Transverse colon (tissue), 4 donors: ENCODE measurements at regions not wholly inside any gene's neighbourhood (a gene's known extent, or its start where the extent isn't known, plus 50 kb on each side); places are given as distances from the start of the nearest gene placed in this dataset.

Experiments used
- DNase-seq: peaks from one replicate; pipeline ENCODE4 v3.0.0-alpha.2; 2019
- H3K27ac ChIP-seq, 4 donors: fragments of 200-600 bp; sonication (generic); 2 replicates each; pipeline ENCODE4 v1.5.1; 2016 to 2018; ENCODE audit warnings: inconsistent platforms in 4 of 4
- H3K27me3 ChIP-seq: fragments of 200-600 bp; sonication (generic); 2 replicates; pipeline ENCODE4 v1.5.1; 2017; ENCODE audit warnings: inconsistent platforms
- H3K36me3 ChIP-seq, 4 donors: fragments of 200-600 bp; sonication (generic); 2 replicates each; pipeline ENCODE4 v1.5.1; 2017 to 2019; ENCODE audit warnings: inconsistent platforms in 4 of 4
- H3K4me1 ChIP-seq, 4 donors: fragments of 200-600 bp; sonication (generic); 2 replicates each; pipeline ENCODE4 v1.5.1; 2017 to 2020; ENCODE audit warnings: inconsistent platforms in 4 of 4
- H3K4me3 ChIP-seq, 4 donors: fragments of 200-600 bp; sonication (generic); 1 replicate in 1 of 4; 2 replicates in 3 of 4; pipeline versions ENCODE4 v1.5.1 to v1.6.1; 2017 to 2019; ENCODE audit warnings: inconsistent platforms in 4 of 4
- H3K9me3 ChIP-seq, 2 donors: fragments of 200-600 bp; sonication (generic); 2 replicates each; pipeline ENCODE4 v1.5.1; 2017 to 2019; ENCODE audit warnings: inconsistent platforms in 2 of 2
- EP300 ChIP-seq: sonication (generic); formaldehyde crosslinking; IDR thresholded peaks from one replicate; pipeline ENCODE4 v1.6.1; 2017; ENCODE audit warnings: antibody characterized with exemption, low read depth
- POLR2A ChIP-seq: fragments of 450-650 bp; IDR thresholded peaks from one replicate; pipeline ENCODE4 v1.6.1; 2016; ENCODE audit warnings: antibody characterized with exemption, mild to moderate bottlenecking, moderate library complexity
- POLR2AphosphoS5 ChIP-seq, 3 donors: sonication (generic); formaldehyde crosslinking; IDR thresholded peaks; one replicate each; pipeline ENCODE4 v1.6.1; 2016; ENCODE audit warnings: antibody characterized with exemption in 3 of 3
- WGBS, 2 donors: methylation state at CpG; one replicate each; pipeline ENCODE4 v1.1.5; 2018; ENCODE audit warnings: low coverage in 1 of 2; 5-methylcytosine and 5-hydroxymethylcytosine counted together
- in situ Hi-C, 4 donors: fragments of 200-750 bp; cut with MboI; loops; one replicate each; pipeline versions ENCODE4 v1.15.0 to v1.15.1; 2017; ENCODE audit warnings: low sequenced_read_pairs in 3 of 4, low pct_ligation_motif_present in 1 of 4, low pct_unique_long_range_greater_than_20kb in 1 of 4
- intact Hi-C: fragments of 100-400 bp; cut with DNase I; formaldehyde crosslinking; loops from one replicate; pipeline ENCODE4 v1.15.1; 2023; ENCODE audit warnings: low total_unique reads
- TF ChIP-seq, protein P1 (sequence below), 5 experiments: fragments of 200-600 bp in 3 of 5; fragments of 450-650 bp in 2 of 5; sonication (generic) in 3 of 5; IDR thresholded peaks; 1 replicate in 2 of 5; 2 replicates in 3 of 5; pipeline ENCODE4 v1.5.1; 2016 to 2017; ENCODE audit warnings: antibody characterized with exemption in 5 of 5, inconsistent platforms in 3 of 5, mild to moderate bottlenecking in 2 of 5, moderate library complexity in 1 of 5

GRCh38 chr2:183623227-183623626, 499.0 kb downstream of the NUP35 start:
- 71 to 82% methylated on average over 1 of the region's 1 CpG for WGBS, 2 donors
- no peak for DNase-seq

DNA sequence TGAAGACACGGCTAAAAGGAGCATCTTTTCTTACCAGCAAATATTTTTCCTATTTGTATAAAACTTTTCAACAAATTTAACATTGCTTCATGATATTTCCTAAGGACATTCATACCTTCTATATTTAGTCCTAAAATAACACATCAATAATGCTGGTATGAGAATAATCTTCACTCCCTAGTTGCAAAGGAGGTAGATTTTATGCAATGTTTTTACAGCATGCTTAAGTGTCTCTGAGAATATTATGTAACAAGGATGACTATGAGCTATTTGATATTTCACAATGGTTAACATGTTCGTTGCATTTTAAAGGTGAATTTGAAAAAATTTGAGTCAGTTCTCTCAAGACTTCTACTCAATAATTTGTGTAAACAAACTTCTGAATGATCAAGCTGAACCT, 506.7 kb downstream of the NUP35 start:
- in situ Hi-C loops = no loop called here
- TF ChIP-seq EP300 (no peak), POLR2A (no peak), POLR2AphosphoS5 (IDR thresholded peaks at IDR 0.05) (no peak)
- TF ChIP-seq, protein P1, sequence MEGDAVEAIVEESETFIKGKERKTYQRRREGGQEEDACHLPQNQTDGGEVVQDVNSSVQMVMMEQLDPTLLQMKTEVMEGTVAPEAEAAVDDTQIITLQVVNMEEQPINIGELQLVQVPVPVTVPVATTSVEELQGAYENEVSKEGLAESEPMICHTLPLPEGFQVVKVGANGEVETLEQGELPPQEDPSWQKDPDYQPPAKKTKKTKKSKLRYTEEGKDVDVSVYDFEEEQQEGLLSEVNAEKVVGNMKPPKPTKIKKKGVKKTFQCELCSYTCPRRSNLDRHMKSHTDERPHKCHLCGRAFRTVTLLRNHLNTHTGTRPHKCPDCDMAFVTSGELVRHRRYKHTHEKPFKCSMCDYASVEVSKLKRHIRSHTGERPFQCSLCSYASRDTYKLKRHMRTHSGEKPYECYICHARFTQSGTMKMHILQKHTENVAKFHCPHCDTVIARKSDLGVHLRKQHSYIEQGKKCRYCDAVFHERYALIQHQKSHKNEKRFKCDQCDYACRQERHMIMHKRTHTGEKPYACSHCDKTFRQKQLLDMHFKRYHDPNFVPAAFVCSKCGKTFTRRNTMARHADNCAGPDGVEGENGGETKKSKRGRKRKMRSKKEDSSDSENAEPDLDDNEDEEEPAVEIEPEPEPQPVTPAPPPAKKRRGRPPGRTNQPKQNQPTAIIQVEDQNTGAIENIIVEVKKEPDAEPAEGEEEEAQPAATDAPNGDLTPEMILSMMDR (IDR thresholded peaks at IDR 0.05) = no peak
- 57 to 67% methylated on average over 2 of the region's 2 CpGs for WGBS, 2 donors

More at GRCh38 chr2:183623227-183623626, 499.0 kb downstream of the NUP35 start:
- H3K4me1 ChIP-seq = no peaks in the 10 kb centered on the region
- intact Hi-C loops (no loop called here), in situ Hi-C loops (no loop called here)
- H3K27me3 ChIP-seq = no peaks in the 10 kb centered on the region
- no peak for TF ChIP-seq POLR2A
- H3K27ac ChIP-seq = no peak overlapping the region
- H3K4me3 ChIP-seq = no peak overlapping the region
- H3K9me3 ChIP-seq = no peaks in the 10 kb centered on the region
- H3K36me3 ChIP-seq = no peaks in the 10 kb centered on the region

GRCh38 chr2:183656121-183656520, 531.9 kb downstream of the NUP35 start:
- no peaks in the 10 kb centered on the region for H3K4me1 ChIP-seq
- TF ChIP-seq EP300 (no peak), POLR2AphosphoS5 (IDR thresholded peaks at IDR 0.05) (no peak), POLR2A (no peak)
- TF ChIP-seq, protein P1 (IDR thresholded peaks at IDR 0.05) = no peak
- intact Hi-C loops = no loop called here
- in situ Hi-C loops = no loop called here
- no peak overlapping the region for H3K4me3 ChIP-seq
- no peaks in the 10 kb centered on the region for H3K9me3 ChIP-seq
- DNase-seq = no peak
- no peak overlapping the region for H3K27ac ChIP-seq
- WGBS, 2 donors = 50 to 68% methylated on average over 1 of the region's 1 CpG
- no peaks in the 10 kb centered on the region for H3K36me3 ChIP-seq
- no peaks in the 10 kb centered on the region for H3K27me3 ChIP-seq

More for the DNA sequence above, 506.7 kb downstream of the NUP35 start:
- Histone ChIP-seq H3K4me3 (no peak overlapping the region), H3K27ac (no peak overlapping the region), H3K27me3 (no peaks in the 10 kb centered on the region), H3K9me3 (no peaks in the 10 kb centered on the region), H3K36me3 (no peaks in the 10 kb centered on the region), H3K4me1 (no peaks in the 10 kb centered on the region)
- no peak for DNase-seq
- intact Hi-C loops = no loop called here

- 31 to 35% methylated on average over 3 of the region's 3 CpGs for WGBS, 2 donors
- Histone ChIP-seq H3K4me3 (no peak overlapping the region), H3K27ac (no peak overlapping the region), H3K27me3 (no peaks in the 10 kb centered on the region), H3K4me1 (peaks cover 0 to 8% (median 0%) of the 10 kb centered on the region in 4 donors), H3K36me3 (no peaks in the 10 kb centered on the region), H3K9me3 (no peaks in the 10 kb centered on the region)
- in situ Hi-C loops (no loop called here), intact Hi-C loops (no loop called here)
- DNase-seq = peak; percentile 7
- TF ChIP-seq, protein P1 (IDR thresholded peaks at IDR 0.05) = no peak
- TF ChIP-seq POLR2AphosphoS5 (IDR thresholded peaks at IDR 0.05) (no peak), EP300 (no peak), POLR2A (no peak)
Observed at GRCh38 chr2:183665425-183665824, 541.2 kb downstream of the NUP35 start.

DNA sequence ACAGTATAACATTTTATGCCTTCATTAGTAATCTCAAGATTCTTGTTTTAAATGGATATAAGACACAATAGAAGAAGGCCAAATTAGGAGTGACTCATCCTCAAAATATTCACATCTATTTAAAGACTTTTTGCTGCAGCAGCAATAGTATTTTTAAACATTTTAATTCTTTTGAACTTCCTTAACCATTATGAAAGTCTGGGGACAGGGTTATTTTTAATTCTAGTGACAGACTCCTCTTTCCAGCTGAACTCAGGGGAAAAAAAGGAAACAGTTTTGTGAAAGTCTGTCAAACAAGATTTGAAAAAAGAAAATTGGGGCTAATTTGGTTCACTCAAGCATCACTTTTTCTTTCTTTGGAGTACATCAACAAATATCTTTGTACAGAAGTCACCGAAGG, 541.8 kb downstream of the NUP35 start:
- intact Hi-C loops = no loop called here
- DNase-seq = no peak
- 58% methylated on average over 1 of the region's 1 CpG; no CpG with 5 or more reads in 1 of the 2 donors for WGBS, 2 donors

More for the DNA sequence above, 541.8 kb downstream of the NUP35 start:
- H3K27me3 ChIP-seq = no peaks in the 10 kb centered on the region
- TF ChIP-seq, protein P1 (IDR thresholded peaks at IDR 0.05) = no peak
- no peak for TF ChIP-seq POLR2A
- no peak for TF ChIP-seq POLR2AphosphoS5 (IDR thresholded peaks at IDR 0.05)
- no peaks in the 10 kb centered on the region for H3K9me3 ChIP-seq
- H3K27ac ChIP-seq = no peak overlapping the region
- no peaks in the 10 kb centered on the region for H3K36me3 ChIP-seq
- H3K4me1 ChIP-seq = peaks cover 0 to 8% (median 0%) of the 10 kb centered on the region in 4 donors
- in situ Hi-C loops = no loop called here
- no peak overlapping the region for H3K4me3 ChIP-seq
